Naive thymus-derived CD4-positive, alpha-beta T cell (primary cell): ENCODE measurements at regions not wholly inside any gene's neighbourhood (a gene's known extent, or its start where the extent isn't known, plus 50 kb on each side); places are given as distances from the start of the nearest gene placed in this dataset.
"Not testable (repeated sequence)": the region's sequence is repeated elsewhere in the genome, so short reads cannot be mapped to it uniquely, and the experiment has no call there.

Experiments
- ATAC-seq: fragments of 150-1000 bp; cut with Tn5 transposase; 2 replicates; pipeline ENCODE4 v1.10.0; 2021; ENCODE audit warnings: mild to moderate bottlenecking, moderate library complexity
- CTCF ChIA-PET: fragments of 350-600 bp; sonication (Branson Sonifier 250); formaldehyde crosslinking; loops from one replicate; lab custom pipeline; 2021; ENCODE audit warnings: antibody characterized with exemption; lab: Charles Lee
- POLR2A ChIA-PET: fragments of 350-600 bp; sonication (Branson Sonifier 250); formaldehyde crosslinking; loops from one replicate; lab custom pipeline; 2021; ENCODE audit warnings: antibody characterized with exemption, inconsistent platforms; lab: Charles Lee
- DNase-seq, 9 donors: peaks; one replicate each; pipeline versions ENCODE4 v3.0.0 to v3.0.0-alpha.2; 2020 to 2022; ENCODE audit warnings: mixed read lengths in 1 of 9
- H3K27ac ChIP-seq: one replicate; pipeline ENCODE4 v1.7.0; 2013; ENCODE audit warnings: mild to moderate bottlenecking, low read depth, low read length, moderate library complexity
- H3K27me3 ChIP-seq, 2 donors: one replicate each; pipeline ENCODE4 v1.7.0; 2013; ENCODE audit warnings: low read length in 2 of 2, mild to moderate bottlenecking in 2 of 2, moderate library complexity in 2 of 2; ENCODE audit not compliant: control insufficient read depth in 2 of 2, insufficient read depth in 2 of 2
- H3K36me3 ChIP-seq, 3 experiments: 1 replicate in 2 of 3; 2 replicates in 1 of 3; pipeline ENCODE4 v1.7.0; 2013; ENCODE audit warnings: low read length in 3 of 3, mild to moderate bottlenecking in 3 of 3, moderate library complexity in 1 of 3; ENCODE audit not compliant: insufficient read depth in 3 of 3, control insufficient read depth in 2 of 3
- H3K4me1 ChIP-seq, 2 donors: one replicate each; pipeline ENCODE4 v1.7.0; 2013; ENCODE audit warnings: low read length in 2 of 2, mild to moderate bottlenecking in 2 of 2, moderate library complexity in 1 of 2; ENCODE audit not compliant: control insufficient read depth in 2 of 2, insufficient read depth in 2 of 2
- H3K4me3 ChIP-seq: 2 replicates; pipeline ENCODE4 v1.7.0; 2013; ENCODE audit warnings: mild to moderate bottlenecking, low read length
- H3K9me3 ChIP-seq, 3 experiments: 1 replicate in 2 of 3; 2 replicates in 1 of 3; pipeline ENCODE4 v1.7.0; 2013; ENCODE audit warnings: low read length in 3 of 3; ENCODE audit not compliant: control insufficient read depth in 2 of 3
- H3K27ac Mint-ChIP-seq, 9 donors: one replicate each; pipeline ENCODE4 v1.8.0; 2020 to 2022; ENCODE audit warnings: mixed read lengths in 9 of 9, mild to moderate bottlenecking in 8 of 9, moderate library complexity in 5 of 9, inconsistent platforms in 2 of 9
- H3K27me3 Mint-ChIP-seq, 5 donors: one replicate each; pipeline ENCODE4 v1.8.0; 2021 to 2022; ENCODE audit warnings: mixed read lengths in 5 of 5, mild to moderate bottlenecking in 1 of 5
- H3K36me3 Mint-ChIP-seq, 5 donors: one replicate each; pipeline ENCODE4 v1.8.0; 2020 to 2022; ENCODE audit warnings: mixed read lengths in 5 of 5, mild to moderate bottlenecking in 3 of 5, inconsistent platforms in 1 of 5
- H3K4me1 Mint-ChIP-seq, 7 donors: one replicate each; pipeline ENCODE4 v1.8.0; 2020 to 2022; ENCODE audit warnings: mixed read lengths in 7 of 7, mild to moderate bottlenecking in 3 of 7, inconsistent platforms in 1 of 7
- H3K4me3 Mint-ChIP-seq, 10 donors: one replicate each; pipeline ENCODE4 v1.8.0; 2020 to 2022; ENCODE audit warnings: mild to moderate bottlenecking in 10 of 10, mixed read lengths in 10 of 10, moderate library complexity in 6 of 10, inconsistent platforms in 2 of 10
- H3K9me3 Mint-ChIP-seq, 11 donors: one replicate each; pipeline ENCODE4 v1.8.0; 2020 to 2022; ENCODE audit warnings: mixed read lengths in 11 of 11, mild to moderate bottlenecking in 4 of 11, inconsistent platforms in 1 of 11, moderate library complexity in 1 of 11
- intact Hi-C, 2 donors: fragments of 100-400 bp; cut with micrococcal nuclease; formaldehyde crosslinking; loops; one replicate each; pipeline ENCODE4 v1.15.1; 2023

GRCh38 chr3:96671861-96672595 is 142.4 kb upstream of the EPHA6 start:
- H3K4me1 ChIP-seq, H3K9me3 ChIP-seq, H3K4me1 Mint-ChIP-seq, intact Hi-C loops, H3K27ac Mint-ChIP-seq, CTCF ChIA-PET, H3K27me3 Mint-ChIP-seq, ATAC-seq, H3K36me3 ChIP-seq, POLR2A ChIA-PET, H3K27me3 ChIP-seq, H3K4me3 ChIP-seq, H3K36me3 Mint-ChIP-seq, DNase-seq, H3K27ac ChIP-seq, H3K4me3 Mint-ChIP-seq: not testable (repeated sequence)
- peaks cover 0 to 23% (median 11%) of the 10 kb centered on the region in 11 donors for H3K9me3 Mint-ChIP-seq

- ChIA-PET POLR2A (no interaction called here), CTCF (no interaction called here)
- Mint-ChIP-seq H3K4me3 (no peak overlapping the region), H3K27ac (no peak overlapping the region), H3K27me3 (no peaks in the 10 kb centered on the region), H3K4me1 (no peaks in the 10 kb centered on the region), H3K36me3 (no peaks in the 10 kb centered on the region), H3K9me3 (peaks cover 0 to 18% (median 6%) of the 10 kb centered on the region in 11 donors)
- no peak overlapping the region for H3K27ac ChIP-seq
- intact Hi-C loops: no loop called here
- no peak overlapping the region for H3K4me3 ChIP-seq
- no peak for ATAC-seq
- H3K27me3 ChIP-seq: no peaks in the 10 kb centered on the region
- no peaks in the 10 kb centered on the region for H3K4me1 ChIP-seq
- H3K9me3 ChIP-seq: no peaks in the 10 kb centered on the region
- DNase-seq: no peak
- no peaks in the 10 kb centered on the region for H3K36me3 ChIP-seq
Measured at GRCh38 chr3:96677156-96677555, 137.2 kb upstream of the EPHA6 start.

GRCh38 chr3:96678325-96678724 is 136.1 kb upstream of the EPHA6 start:
- ATAC-seq: no peak
- Histone ChIP-seq H3K4me3 (no peak overlapping the region), H3K36me3 (no peaks in the 10 kb centered on the region), H3K27me3 (no peaks in the 10 kb centered on the region), H3K27ac (no peak overlapping the region), H3K9me3 (no peaks in the 10 kb centered on the region), H3K4me1 (no peaks in the 10 kb centered on the region)
- Mint-ChIP-seq H3K4me1 (no peaks in the 10 kb centered on the region), H3K27me3 (no peaks in the 10 kb centered on the region), H3K9me3 (peaks cover 0 to 22% (median 6%) of the 10 kb centered on the region in 11 donors), H3K4me3 (no peak overlapping the region), H3K36me3 (no peaks in the 10 kb centered on the region), H3K27ac (no peak overlapping the region)
- POLR2A ChIA-PET: no interaction called here
- DNase-seq: no peak
- CTCF ChIA-PET: no interaction called here
- intact Hi-C loops: no loop called here

- Mint-ChIP-seq H3K27me3 (no peaks in the 10 kb centered on the region), H3K9me3 (peaks cover 3 to 39% (median 15%) of the 10 kb centered on the region in 11 donors), H3K4me1 (no peaks in the 10 kb centered on the region), H3K36me3 (no peaks in the 10 kb centered on the region), H3K4me3 (no peak overlapping the region), H3K27ac (no peak overlapping the region)
- no peak for DNase-seq
- no peak overlapping the region for H3K27ac ChIP-seq
- H3K4me3 ChIP-seq: no peak overlapping the region
- POLR2A ChIA-PET: no interaction called here
- H3K9me3 ChIP-seq: peaks cover 0 to 6% (median 0%) of the 10 kb centered on the region in 3 experiments
- H3K27me3 ChIP-seq: no peaks in the 10 kb centered on the region
- ATAC-seq: no peak
- CTCF ChIA-PET: no interaction called here
- intact Hi-C loops: no loop called here
- H3K4me1 ChIP-seq: no peaks in the 10 kb centered on the region
- H3K36me3 ChIP-seq: no peaks in the 10 kb centered on the region
Measured at GRCh38 chr3:96700322-96701315, 113.8 kb upstream of the EPHA6 start.

- H3K4me3 Mint-ChIP-seq: no peak overlapping the region
- CTCF ChIA-PET: no interaction called here
- Histone ChIP-seq H3K27me3 (no peaks in the 10 kb centered on the region), H3K27ac (no peak overlapping the region), H3K36me3 (no peaks in the 10 kb centered on the region), H3K9me3 (no peaks in the 10 kb centered on the region), H3K4me3 (no peak overlapping the region), H3K4me1 (no peaks in the 10 kb centered on the region)
- intact Hi-C loops: no loop called here
- no peaks in the 10 kb centered on the region for H3K27me3 Mint-ChIP-seq
- no peak overlapping the region for H3K27ac Mint-ChIP-seq
- DNase-seq (no peak), ATAC-seq (no peak)
- peaks cover 2 to 18% (median 4%) of the 10 kb centered on the region in 11 donors for H3K9me3 Mint-ChIP-seq
- H3K36me3 Mint-ChIP-seq: no peaks in the 10 kb centered on the region
- POLR2A ChIA-PET: no interaction called here
- H3K4me1 Mint-ChIP-seq: no peaks in the 10 kb centered on the region
Measured at GRCh38 chr3:96705895-96706294, 108.5 kb upstream of the EPHA6 start.

- no peak for DNase-seq
- Mint-ChIP-seq H3K4me3 (no peak overlapping the region), H3K4me1 (no peaks in the 10 kb centered on the region), H3K27me3 (no peaks in the 10 kb centered on the region), H3K36me3 (no peaks in the 10 kb centered on the region), H3K9me3 (peaks cover 0 to 18% (median 4%) of the 10 kb centered on the region in 11 donors), H3K27ac (no peak overlapping the region)
- intact Hi-C loops: no loop called here
- H3K27me3 ChIP-seq: no peaks in the 10 kb centered on the region
- ChIA-PET POLR2A (no interaction called here), CTCF (no interaction called here)
- H3K4me1 ChIP-seq: no peaks in the 10 kb centered on the region
- no peak for ATAC-seq
- H3K36me3 ChIP-seq: no peaks in the 10 kb centered on the region
- no peaks in the 10 kb centered on the region for H3K9me3 ChIP-seq
- no peak overlapping the region for H3K4me3 ChIP-seq
- H3K27ac ChIP-seq: no peak overlapping the region
Measured at GRCh38 chr3:96706509-96706908, 107.9 kb upstream of the EPHA6 start.
